Naive B cell (primary cell): ENCODE measurements at regions not wholly inside any gene's neighbourhood (a gene's known extent, or its start where the extent isn't known, plus 50 kb on each side); places are given as distances from the start of the nearest gene placed in this dataset.
A peak's percentile ranks its signal among the peaks of the same experiment; 100 is the strongest.
"Not testable (repeated sequence)": the region's sequence is repeated elsewhere in the genome, so short reads cannot be mapped to it uniquely, and the experiment has no call there.

Experiments
- ATAC-seq, 2 donors: fragments of 150-1000 bp; cut with Tn5 transposase; 2 replicates each; pipeline ENCODE4 v1.10.0; 2021; ENCODE audit warnings: low read depth in 2 of 2, mild to moderate bottlenecking in 2 of 2, moderate library complexity in 2 of 2
- DNase-seq: peaks from one replicate; pipeline ENCODE4 v3.0.0; 2022
- H3K27ac Mint-ChIP-seq, 6 donors: one replicate each; pipeline ENCODE4 v1.8.0; 2020 to 2022; ENCODE audit warnings: mild to moderate bottlenecking in 6 of 6, mixed read lengths in 6 of 6, moderate library complexity in 5 of 6, inconsistent platforms in 2 of 6
- H3K27me3 Mint-ChIP-seq, 3 donors: one replicate each; pipeline ENCODE4 v1.8.0; 2021 to 2022; ENCODE audit warnings: mixed read lengths in 3 of 3, mild to moderate bottlenecking in 1 of 3
- H3K36me3 Mint-ChIP-seq, 2 donors: one replicate each; pipeline ENCODE4 v1.8.0; 2020 to 2022; ENCODE audit warnings: mixed read lengths in 2 of 2, inconsistent platforms in 1 of 2, mild to moderate bottlenecking in 1 of 2
- H3K4me1 Mint-ChIP-seq, 3 donors: one replicate each; pipeline ENCODE4 v1.8.0; 2020 to 2022; ENCODE audit warnings: mixed read lengths in 3 of 3, inconsistent platforms in 1 of 3, mild to moderate bottlenecking in 1 of 3, moderate library complexity in 1 of 3
- H3K4me3 Mint-ChIP-seq, 8 donors: one replicate each; pipeline ENCODE4 v1.8.0; 2020 to 2022; ENCODE audit warnings: mild to moderate bottlenecking in 8 of 8, mixed read lengths in 8 of 8, moderate library complexity in 8 of 8, inconsistent platforms in 2 of 8
- H3K9me3 Mint-ChIP-seq, 7 donors: one replicate each; pipeline ENCODE4 v1.8.0; 2020 to 2022; ENCODE audit warnings: mixed read lengths in 7 of 7, mild to moderate bottlenecking in 5 of 7, inconsistent platforms in 2 of 7, moderate library complexity in 1 of 7

DNA sequence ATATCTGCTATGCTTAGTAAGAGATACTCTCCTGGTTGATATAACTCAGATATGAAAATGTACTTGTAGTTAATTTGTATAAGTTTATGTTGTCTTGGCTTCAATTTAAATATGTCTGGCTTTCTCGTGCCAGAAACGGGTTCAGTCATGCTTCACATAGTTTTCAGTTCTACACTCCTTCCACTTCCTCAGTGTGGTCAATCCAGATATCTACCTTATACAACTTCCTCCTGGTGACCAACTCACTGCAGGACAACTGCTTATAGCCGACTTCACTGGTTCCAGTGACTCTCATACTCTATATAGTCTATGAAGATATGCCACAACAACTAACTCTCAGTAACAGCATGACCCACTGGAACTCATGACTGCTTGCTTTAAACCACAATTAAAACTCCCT lies 690.4 kb downstream of the SLCO4C1 start:
- ATAC-seq (no peak), DNase-seq (no peak)
- no peaks in the 10 kb centered on the region for H3K4me1 Mint-ChIP-seq
- H3K9me3 Mint-ChIP-seq: peaks cover 0 to 5% (median 0%) of the 10 kb centered on the region in 7 donors
- H3K4me3 Mint-ChIP-seq: no peak overlapping the region
- H3K27me3 Mint-ChIP-seq: no peaks in the 10 kb centered on the region
- H3K27ac Mint-ChIP-seq: peak overlapping the region in 1 of 6 donors; percentile 39
- H3K36me3 Mint-ChIP-seq: no peaks in the 10 kb centered on the region

DNA sequence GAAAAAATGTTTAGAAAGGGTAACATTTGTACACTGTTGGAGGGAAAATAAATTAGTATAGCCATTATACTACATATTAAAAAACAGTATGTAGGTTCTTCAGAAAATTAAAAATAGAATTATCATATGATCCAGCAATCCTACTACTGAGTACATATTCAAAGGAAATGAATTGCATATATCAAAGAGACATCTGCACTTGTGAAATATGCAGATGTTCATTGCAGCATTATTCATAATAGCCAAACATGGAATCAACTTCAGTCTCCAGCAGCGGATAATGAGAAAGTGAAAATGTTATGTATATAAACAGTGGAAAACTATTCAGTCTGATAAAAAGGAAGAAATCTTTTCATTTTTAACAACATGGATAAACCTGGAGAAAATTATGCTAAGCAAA lies 695.5 kb downstream of the SLCO4C1 start:
- no peaks in the 10 kb centered on the region for H3K36me3 Mint-ChIP-seq
- H3K4me3 Mint-ChIP-seq: no peak overlapping the region
- DNase-seq (no peak), ATAC-seq (no peak)
- H3K4me1 Mint-ChIP-seq: no peaks in the 10 kb centered on the region
- H3K9me3 Mint-ChIP-seq: peaks cover 1 to 15% (median 7%) of the 10 kb centered on the region in 7 donors
- no peak overlapping the region for H3K27ac Mint-ChIP-seq
- H3K27me3 Mint-ChIP-seq: no peaks in the 10 kb centered on the region

DNA sequence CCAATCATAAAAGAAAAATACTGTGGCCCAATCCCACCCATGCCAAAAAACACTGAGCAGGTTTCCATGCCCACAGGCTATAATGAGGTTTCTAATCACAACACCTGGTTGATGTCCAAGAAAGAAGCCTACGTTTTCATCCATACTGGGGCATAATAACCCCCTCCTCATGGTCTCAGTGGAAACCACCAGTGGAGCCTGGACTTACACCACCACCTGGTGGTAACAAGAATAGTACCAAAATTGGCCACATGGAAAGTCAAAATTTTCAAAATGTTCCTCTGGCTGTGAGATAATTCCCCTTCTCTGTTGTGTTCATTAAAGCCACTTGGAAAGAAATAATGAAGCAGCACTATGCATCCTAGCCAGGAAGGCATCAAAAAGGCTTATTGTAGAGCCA lies 687.3 kb upstream of the ST8SIA4 start:
- ATAC-seq (no peak), DNase-seq (no peak)
- Mint-ChIP-seq H3K4me3 (no peak overlapping the region), H3K9me3 (peaks cover 0 to 15% (median 4%) of the 10 kb centered on the region in 7 donors), H3K36me3 (no peaks in the 10 kb centered on the region), H3K27me3 (no peaks in the 10 kb centered on the region), H3K4me1 (no peaks in the 10 kb centered on the region), H3K27ac (no peak overlapping the region)

DNA sequence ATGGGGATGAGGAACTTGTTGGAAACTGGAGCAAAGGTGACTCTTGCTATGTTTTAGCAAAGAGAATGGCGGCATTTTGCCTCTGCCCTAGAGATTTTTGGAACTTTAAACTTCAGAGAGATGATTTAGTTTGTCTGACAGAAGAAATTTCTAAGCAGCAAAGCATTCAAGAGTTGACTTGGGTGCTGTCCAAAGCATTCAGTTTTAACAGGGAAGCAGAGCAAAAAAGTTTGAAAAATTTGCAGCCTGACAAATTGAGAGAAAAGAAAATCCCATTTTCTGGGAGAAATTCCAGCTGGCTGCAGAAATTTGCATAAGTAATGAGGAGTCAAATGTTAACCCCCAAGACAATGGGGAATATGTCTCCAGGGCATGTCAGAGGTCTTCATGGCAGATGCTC lies 682.3 kb upstream of the ST8SIA4 start:
- no peak overlapping the region for H3K4me3 Mint-ChIP-seq
- no peaks in the 10 kb centered on the region for H3K4me1 Mint-ChIP-seq
- no peaks in the 10 kb centered on the region for H3K27me3 Mint-ChIP-seq
- ATAC-seq: no peak
- H3K36me3 Mint-ChIP-seq: no peaks in the 10 kb centered on the region
- H3K27ac Mint-ChIP-seq: no peak overlapping the region
- no peak for DNase-seq
- H3K9me3 Mint-ChIP-seq: peaks cover 0 to 11% (median 0%) of the 10 kb centered on the region in 7 donors

DNA sequence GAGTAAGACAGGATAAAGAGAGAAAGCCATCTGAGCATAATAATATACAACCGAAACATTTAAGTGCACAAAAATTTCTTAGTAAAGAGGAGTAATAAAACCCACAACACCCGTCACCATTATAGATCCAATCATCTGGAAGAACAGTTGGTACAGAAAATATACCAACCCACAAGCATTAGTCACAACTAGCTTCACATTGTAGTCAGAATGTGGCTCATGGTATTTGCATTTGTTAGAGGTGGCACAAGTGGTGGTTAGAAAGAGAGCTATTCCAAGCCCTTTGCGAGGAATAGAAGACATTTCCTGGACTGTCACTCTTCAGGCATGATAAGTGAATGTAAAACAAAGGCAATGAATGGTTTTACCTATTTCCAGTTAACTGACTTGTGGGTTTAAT lies 677.5 kb upstream of the ST8SIA4 start:
- no peak for DNase-seq
- Mint-ChIP-seq H3K4me1 (no peaks in the 10 kb centered on the region), H3K9me3 (peaks cover 0 to 6% (median 0%) of the 10 kb centered on the region in 7 donors), H3K27ac (no peak overlapping the region), H3K4me3 (no peak overlapping the region), H3K27me3 (no peaks in the 10 kb centered on the region), H3K36me3 (no peaks in the 10 kb centered on the region)
- ATAC-seq: no peak

DNA sequence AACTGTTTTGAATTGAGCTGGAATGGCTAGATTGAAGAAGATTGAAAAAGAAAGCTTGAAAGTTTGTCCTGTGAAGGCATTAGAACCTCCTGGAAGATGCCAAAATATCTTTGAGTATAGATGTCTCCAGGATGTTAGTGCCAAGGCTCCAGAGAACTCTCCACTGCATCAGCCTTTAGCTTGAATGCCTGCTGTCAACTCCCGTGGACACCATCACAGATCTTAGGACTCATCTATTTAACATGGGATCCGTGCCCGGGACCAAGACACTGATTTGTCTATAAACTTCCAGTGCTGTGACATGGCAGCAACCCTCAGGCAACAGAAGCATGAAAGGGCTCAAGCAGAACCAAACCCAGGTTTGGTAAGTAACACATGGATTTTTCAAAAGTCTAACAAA lies 670.9 kb upstream of the ST8SIA4 start:
- ATAC-seq (no peak), DNase-seq (no peak)
- Mint-ChIP-seq H3K4me3 (no peak overlapping the region), H3K27ac (no peak overlapping the region), H3K9me3 (peaks cover 0 to 4% (median 0%) of the 10 kb centered on the region in 7 donors), H3K4me1 (no peaks in the 10 kb centered on the region), H3K27me3 (no peaks in the 10 kb centered on the region), H3K36me3 (no peaks in the 10 kb centered on the region)

DNA sequence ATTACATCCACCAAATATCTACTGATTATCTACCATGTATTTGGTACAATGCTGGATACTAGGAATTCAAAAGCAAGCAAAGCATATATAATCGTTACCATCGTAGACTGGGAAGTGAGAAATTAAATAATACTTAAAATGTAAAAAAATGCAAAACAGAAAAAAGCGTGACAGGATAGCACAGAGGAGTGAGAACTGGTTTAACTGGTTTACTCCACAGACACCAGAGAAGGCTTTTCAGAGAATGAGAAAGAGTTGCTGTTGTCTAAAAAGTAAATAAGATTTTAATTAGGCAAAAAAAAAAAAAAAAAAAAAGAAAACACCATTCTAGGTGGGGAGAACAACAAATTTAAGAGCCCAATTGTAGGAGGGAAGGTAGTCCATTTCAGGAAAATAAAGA lies 657.9 kb upstream of the ST8SIA4 start:
- no peaks in the 10 kb centered on the region for H3K27me3 Mint-ChIP-seq
- H3K4me1 Mint-ChIP-seq: no peaks in the 10 kb centered on the region
- peaks cover 0 to 12% (median 4%) of the 10 kb centered on the region in 7 donors for H3K9me3 Mint-ChIP-seq
- ATAC-seq (no peak), DNase-seq (no peak)
- H3K4me3 Mint-ChIP-seq: no peak overlapping the region
- no peaks in the 10 kb centered on the region for H3K36me3 Mint-ChIP-seq
- H3K27ac Mint-ChIP-seq: no peak overlapping the region

DNA sequence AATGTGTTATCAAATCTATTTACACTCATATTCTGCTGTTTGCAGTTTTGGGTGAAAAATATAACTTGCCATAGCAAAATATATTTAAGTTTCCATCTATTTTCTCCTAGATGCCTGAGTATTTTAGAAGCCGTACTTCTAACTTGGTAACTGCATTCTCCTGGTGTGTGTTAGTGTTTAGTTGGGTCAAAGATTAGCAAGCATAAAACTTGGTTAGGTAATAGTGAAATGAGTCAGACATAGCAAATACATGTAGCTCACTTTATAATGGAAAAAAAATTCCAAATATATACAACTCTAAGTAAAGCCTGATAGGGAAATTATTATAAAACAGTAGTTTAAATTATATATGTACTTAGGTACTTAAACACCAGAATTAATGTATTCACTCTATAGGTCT lies 640.7 kb upstream of the ST8SIA4 start:
- Mint-ChIP-seq H3K9me3 (no peaks in the 10 kb centered on the region), H3K27ac (no peak overlapping the region), H3K27me3 (no peaks in the 10 kb centered on the region), H3K4me1 (no peaks in the 10 kb centered on the region), H3K36me3 (no peaks in the 10 kb centered on the region), H3K4me3 (no peak overlapping the region)
- ATAC-seq (no peak), DNase-seq (no peak)

DNA sequence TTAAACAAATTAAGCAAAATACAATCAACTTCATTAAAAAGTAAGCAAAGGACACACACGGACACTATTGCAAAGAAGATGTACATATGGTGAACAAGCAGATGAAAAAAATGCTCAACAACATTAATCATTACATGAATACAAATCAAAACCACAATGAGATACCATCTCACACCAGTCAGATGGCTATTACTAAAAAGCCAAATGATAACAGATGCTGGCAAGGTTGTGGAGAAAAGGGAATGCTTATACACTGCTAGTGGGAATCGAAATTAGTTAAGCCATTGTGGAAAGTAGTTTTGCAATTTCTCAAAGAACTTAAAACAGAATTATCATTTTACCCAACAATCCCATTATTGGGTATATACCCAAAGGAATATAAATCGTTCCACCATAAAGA lies 636.2 kb upstream of the ST8SIA4 start:
- no peaks in the 10 kb centered on the region for H3K36me3 Mint-ChIP-seq
- peaks cover 0 to 9% (median 2%) of the 10 kb centered on the region in 7 donors for H3K9me3 Mint-ChIP-seq
- DNase-seq (no peak), ATAC-seq (no peak)
- H3K27me3 Mint-ChIP-seq: no peaks in the 10 kb centered on the region
- H3K4me1 Mint-ChIP-seq: no peaks in the 10 kb centered on the region
- H3K4me3 Mint-ChIP-seq: no peak overlapping the region
- H3K27ac Mint-ChIP-seq: no peak overlapping the region

DNA sequence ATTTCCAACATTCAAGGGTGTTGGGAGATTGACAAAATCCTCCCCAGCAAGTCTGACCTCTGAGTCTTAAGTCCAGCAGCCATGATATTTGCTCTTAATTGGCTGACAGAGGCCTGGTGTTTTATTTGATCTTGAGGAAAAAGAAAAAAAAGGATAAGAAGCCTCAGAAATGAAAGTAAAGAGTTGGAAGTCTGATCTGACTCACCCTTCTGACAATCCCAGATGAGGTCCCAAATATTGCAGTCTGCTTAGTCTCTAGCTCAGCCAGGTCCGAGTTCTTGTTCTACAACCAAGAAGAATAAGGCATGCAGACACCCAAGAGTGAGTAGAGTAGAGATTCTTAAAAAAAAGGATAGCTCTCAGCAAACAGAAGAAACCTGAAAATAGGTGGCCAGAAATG lies 632.5 kb upstream of the ST8SIA4 start:
- Mint-ChIP-seq H3K9me3 (peaks cover 1 to 9% (median 2%) of the 10 kb centered on the region in 7 donors), H3K36me3 (no peaks in the 10 kb centered on the region), H3K4me3 (no peak overlapping the region), H3K4me1 (no peaks in the 10 kb centered on the region), H3K27ac (no peak overlapping the region), H3K27me3 (no peaks in the 10 kb centered on the region)
- DNase-seq (no peak), ATAC-seq (no peak)

DNA sequence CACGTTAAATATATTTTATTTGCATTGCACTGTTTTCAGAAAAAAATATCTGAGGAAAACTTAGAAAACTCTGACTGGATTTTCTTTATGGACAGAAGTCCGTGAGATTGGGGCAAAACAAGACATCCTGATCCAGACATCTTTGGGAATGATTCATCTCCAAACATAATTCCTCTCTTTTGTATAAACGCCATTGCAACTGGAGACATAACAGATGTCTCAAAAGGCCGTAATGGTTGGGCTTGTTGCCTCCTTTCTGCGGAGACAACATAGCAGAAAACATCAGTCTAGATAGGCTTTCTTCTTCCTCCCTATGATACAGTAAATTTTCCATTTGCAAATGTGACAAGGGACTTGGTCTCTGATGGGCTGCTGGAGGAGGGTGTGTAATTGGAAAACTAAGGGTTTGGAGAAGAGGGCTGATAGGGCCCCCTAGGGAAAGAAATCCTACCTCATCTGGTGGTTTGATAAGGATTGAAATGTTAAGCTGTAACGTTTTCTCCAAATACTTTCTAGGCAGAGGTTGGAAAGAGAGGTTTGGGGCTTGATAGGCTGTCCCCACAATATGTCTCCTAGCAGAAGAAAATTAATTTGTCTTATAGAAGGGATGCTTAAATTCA lies 631.5 kb upstream of the ST8SIA4 start:
- Mint-ChIP-seq H3K36me3 (no peaks in the 10 kb centered on the region), H3K4me3 (no peak overlapping the region), H3K9me3 (peaks cover 1 to 14% (median 2%) of the 10 kb centered on the region in 7 donors), H3K27ac (no peak overlapping the region), H3K4me1 (no peaks in the 10 kb centered on the region), H3K27me3 (no peaks in the 10 kb centered on the region)
- ATAC-seq: no peak
- no peak for DNase-seq

DNA sequence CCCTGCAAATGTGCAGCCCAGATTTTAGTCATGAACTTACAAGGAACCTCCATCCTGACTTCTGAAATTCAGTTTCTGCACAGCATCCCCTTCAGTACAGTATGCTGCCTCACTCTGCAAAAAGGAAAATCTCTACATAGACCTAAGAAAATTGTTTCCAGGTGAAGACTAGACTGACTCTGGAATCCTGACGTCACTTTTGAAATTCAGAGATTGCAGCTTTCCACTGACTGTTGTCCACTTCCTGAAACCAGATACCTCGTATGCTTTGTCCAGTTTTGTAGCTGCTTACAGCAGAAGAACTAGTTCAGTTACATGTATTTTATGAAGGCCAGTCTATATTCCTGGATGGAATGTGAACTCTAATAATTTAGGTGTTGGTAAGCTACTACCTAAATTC lies 629.3 kb upstream of the ST8SIA4 start:
- Mint-ChIP-seq H3K27me3 (no peaks in the 10 kb centered on the region), H3K4me1 (no peaks in the 10 kb centered on the region), H3K9me3 (peaks cover 0 to 22% (median 8%) of the 10 kb centered on the region in 7 donors), H3K4me3 (no peak overlapping the region), H3K36me3 (no peaks in the 10 kb centered on the region), H3K27ac (no peak overlapping the region)
- DNase-seq: no peak
- ATAC-seq: no peak

DNA sequence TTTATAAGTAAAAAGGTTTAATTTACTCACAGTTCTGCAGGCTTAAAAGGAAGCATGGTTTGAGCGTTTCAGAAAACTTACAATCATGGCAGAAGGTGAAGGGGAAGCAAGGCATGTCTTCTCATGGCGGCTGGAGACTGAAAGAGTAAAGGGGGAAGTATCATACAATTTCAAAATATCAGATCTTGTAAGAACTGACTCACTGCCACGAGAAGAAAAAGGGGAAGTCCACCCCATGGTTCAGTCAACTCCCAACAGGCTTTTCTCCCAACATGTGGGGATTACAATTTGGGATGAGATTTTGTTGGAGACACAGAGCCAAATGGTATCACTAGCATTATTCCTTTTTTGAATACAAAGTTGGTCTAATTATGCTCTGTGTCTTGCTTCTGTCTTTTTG lies 627.9 kb upstream of the ST8SIA4 start:
- no peak for ATAC-seq
- Mint-ChIP-seq H3K27me3 (no peaks in the 10 kb centered on the region), H3K4me3 (no peak overlapping the region), H3K27ac (no peak overlapping the region), H3K9me3 (peaks cover 6 to 20% (median 12%) of the 10 kb centered on the region in 7 donors), H3K36me3 (no peaks in the 10 kb centered on the region), H3K4me1 (no peaks in the 10 kb centered on the region)
- no peak for DNase-seq

DNA sequence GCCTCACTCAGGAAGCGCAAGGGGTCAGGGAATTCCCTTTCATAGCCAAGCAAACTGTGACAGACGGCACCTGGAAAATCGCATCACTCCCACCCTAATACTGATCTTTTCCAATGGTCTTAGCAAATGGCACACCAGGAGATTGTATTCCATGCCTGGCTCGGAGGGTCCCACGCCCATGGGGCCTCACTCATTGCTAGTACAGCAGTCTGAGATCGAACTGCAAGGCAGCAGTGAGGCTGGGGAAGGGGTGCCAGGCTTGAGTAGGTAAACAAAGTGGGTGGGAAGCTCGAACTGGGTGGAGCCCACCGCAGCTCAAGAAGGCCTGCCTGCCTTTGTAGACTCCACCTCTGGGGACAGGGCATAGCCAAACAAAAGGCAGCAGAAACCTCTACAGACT lies 626.0 kb upstream of the ST8SIA4 start:
- H3K4me1 Mint-ChIP-seq, DNase-seq, H3K4me3 Mint-ChIP-seq, H3K27me3 Mint-ChIP-seq, H3K36me3 Mint-ChIP-seq, ATAC-seq: not testable (repeated sequence)
- peaks cover 6 to 20% (median 12%) of the 10 kb centered on the region in 7 donors for H3K9me3 Mint-ChIP-seq
- H3K27ac Mint-ChIP-seq: peak overlapping the region in 1 of 6 donors; percentile 3

DNA sequence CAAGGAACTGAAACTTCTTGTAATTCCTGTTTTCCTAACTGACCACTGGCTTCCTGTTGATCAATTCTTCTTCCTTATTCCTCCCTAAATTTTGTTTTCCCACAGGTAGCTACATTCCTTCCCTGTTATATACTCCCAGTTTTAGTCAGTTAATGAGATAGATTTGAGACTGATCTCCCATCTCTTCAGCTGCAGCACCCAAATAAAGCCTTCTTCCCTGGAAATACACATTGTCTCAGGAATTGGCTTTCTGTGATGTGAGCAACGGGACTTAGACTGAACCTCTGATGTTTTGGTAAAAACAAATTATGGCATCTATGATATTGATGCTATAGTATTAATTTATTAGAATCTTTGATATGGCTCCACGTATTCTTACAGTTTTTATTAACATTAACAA lies 617.3 kb upstream of the ST8SIA4 start:
- Mint-ChIP-seq H3K27ac (no peak overlapping the region), H3K27me3 (no peaks in the 10 kb centered on the region), H3K4me1 (no peaks in the 10 kb centered on the region), H3K4me3 (no peak overlapping the region), H3K9me3 (peaks cover 2 to 15% (median 5%) of the 10 kb centered on the region in 7 donors), H3K36me3 (no peaks in the 10 kb centered on the region)
- no peak for ATAC-seq
- no peak for DNase-seq
